Vagina (tissue), 2 donors: ENCODE measurements at regions not wholly inside any gene's neighbourhood (a gene's known extent, or its start where the extent isn't known, plus 50 kb on each side); places are given as distances from the start of the nearest gene placed in this dataset.

Source experiments
- CTCF ChIP-seq, 3 experiments: fragments of 450-650 bp in 2 of 3; fragments of 200-600 bp in 1 of 3; sonication (generic) in 1 of 3; IDR thresholded peaks; one replicate each; pipeline ENCODE4 v1.5.1; 2017 to 2019; ENCODE audit warnings: antibody characterized with exemption in 3 of 3, mild to moderate bottlenecking in 2 of 3, moderate library complexity in 2 of 3
- POLR2AphosphoS5 ChIP-seq, 2 donors: sonication (generic); formaldehyde crosslinking; IDR thresholded peaks; one replicate each; pipeline ENCODE4 v1.9.0; 2017; ENCODE audit warnings: antibody characterized with exemption in 2 of 2, mild to moderate bottlenecking in 2 of 2, low read depth in 1 of 2; ENCODE audit not compliant: insufficient read depth in 1 of 2

GRCh38 chr1:242826701-242827336 is 302.3 kb upstream of the PLD5 start:
- TF ChIP-seq POLR2AphosphoS5 (IDR thresholded peaks at IDR 0.05; ENCODE audit: insufficient read depth in 1 of 2, low read depth in 1 of 2) = no peak
- no peak for TF ChIP-seq CTCF (IDR thresholded peaks at IDR 0.05)
